ENCODE measurements at regions not wholly inside any gene's neighbourhood (a gene's known extent, or its start where the extent isn't known, plus 50 kb on each side); places are given as distances from the start of the nearest gene placed in this dataset.

- Mint-ChIP-seq H3K36me3 (no peaks in the 10 kb centered on the region), H3K27me3 (ENCODE audit: low read depth in 3 of 3) (peaks cover 0 to 5% (median 0%) of the 10 kb centered on the region in 3 donors), H3K9me3 (peaks cover 0 to 7% (median 2%) of the 10 kb centered on the region in 7 donors), H3K4me1 (no peaks in the 10 kb centered on the region), H3K27ac (no peak overlapping the region), H3K4me3 (no peak overlapping the region)
- Histone ChIP-seq H3K27me3 (ENCODE audit: control insufficient read depth in 2 of 2, insufficient read depth in 2 of 2, low read length in 2 of 2) (no peaks in the 10 kb centered on the region), H2AFZ (ENCODE audit: insufficient read depth, low read depth, low read length, poor library complexity, severe bottlenecking) (no peak overlapping the region), H3K9ac (ENCODE audit: insufficient read depth, low read length, poor library complexity, severe bottlenecking) (no peak overlapping the region), H3K36me3 (replicated peaks in 1 of 2; ENCODE audit: control insufficient read depth in 1 of 2, insufficient read depth in 2 of 2, low read length in 2 of 2) (no peaks in the 10 kb centered on the region), H3K9me3 (replicated peaks in 1 of 2; ENCODE audit: control insufficient read depth in 1 of 2, insufficient read depth in 1 of 2, low read length in 2 of 2) (no peaks in the 10 kb centered on the region), H4K20me1 (ENCODE audit: insufficient read depth, low read length) (no peaks in the 10 kb centered on the region), H3K79me2 (ENCODE audit: insufficient read depth, low read length) (no peaks in the 10 kb centered on the region), H3K27ac (ENCODE audit: low read depth in 1 of 2, low read length in 2 of 2) (no peak overlapping the region), H3K4me1 (ENCODE audit: control insufficient read depth in 1 of 2, insufficient read depth in 2 of 2, low read length in 2 of 2) (no peaks in the 10 kb centered on the region), H3K4me3 (replicated peaks in 1 of 3; ENCODE audit: low read depth in 2 of 3, low read length in 3 of 3) (no peak overlapping the region), H3K4me2 (replicated peaks; ENCODE audit: extremely low read depth, low read length, poor library complexity, severe bottlenecking) (no peak overlapping the region)
- intact Hi-C loops (cut with micrococcal nuclease) = no loop called here
- no peak for TF ChIP-seq CTCF (IDR thresholded peaks at IDR 0.05)
- 67% methylated on average over 2 of the region's 2 CpGs for WGBS (ENCODE audit: insufficient coverage)
- no peak for DNase-seq
Measured at GRCh38 chr2:217462121-217462520, 540.7 kb downstream of the TNS1 start.

GRCh38 chr2:217461674-217462073 lies 541.1 kb downstream of the TNS1 start:
- peaks cover 0 to 5% (median 0%) of the 10 kb centered on the region in 3 donors for H3K27me3 Mint-ChIP-seq (ENCODE audit: low read depth in 3 of 3)
- H3K9me3 ChIP-seq (replicated peaks in 1 of 2; ENCODE audit: control insufficient read depth in 1 of 2, insufficient read depth in 1 of 2, low read length in 2 of 2) = no peaks in the 10 kb centered on the region
- H3K27ac Mint-ChIP-seq = no peak overlapping the region
- DNase-seq = no peak
- H3K27me3 ChIP-seq (ENCODE audit: control insufficient read depth in 2 of 2, insufficient read depth in 2 of 2, low read length in 2 of 2) = no peaks in the 10 kb centered on the region
- no peaks in the 10 kb centered on the region for H3K79me2 ChIP-seq (ENCODE audit: insufficient read depth, low read length)
- H3K36me3 ChIP-seq (replicated peaks in 1 of 2; ENCODE audit: control insufficient read depth in 1 of 2, insufficient read depth in 2 of 2, low read length in 2 of 2) = no peaks in the 10 kb centered on the region
- H3K9me3 Mint-ChIP-seq = peaks cover 0 to 7% (median 2%) of the 10 kb centered on the region in 7 donors
- H3K4me2 ChIP-seq (replicated peaks; ENCODE audit: extremely low read depth, low read length, poor library complexity, severe bottlenecking) = no peak overlapping the region
- no peak overlapping the region for H3K4me3 Mint-ChIP-seq
- intact Hi-C loops (cut with micrococcal nuclease) = no loop called here
- H3K4me1 Mint-ChIP-seq = no peaks in the 10 kb centered on the region
- TF ChIP-seq CTCF (IDR thresholded peaks at IDR 0.05) = no peak
- H3K4me1 ChIP-seq (ENCODE audit: control insufficient read depth in 1 of 2, insufficient read depth in 2 of 2, low read length in 2 of 2) = no peaks in the 10 kb centered on the region
- no peak overlapping the region for H3K9ac ChIP-seq (ENCODE audit: insufficient read depth, low read length, poor library complexity, severe bottlenecking)
- H3K4me3 ChIP-seq (replicated peaks in 1 of 3; ENCODE audit: low read depth in 2 of 3, low read length in 3 of 3) = no peak overlapping the region
- H2AFZ ChIP-seq (ENCODE audit: insufficient read depth, low read depth, low read length, poor library complexity, severe bottlenecking) = no peak overlapping the region
- WGBS (ENCODE audit: insufficient coverage) = 91% methylated on average over 3 of the region's 4 CpGs
- H3K27ac ChIP-seq (ENCODE audit: low read depth in 1 of 2, low read length in 2 of 2) = no peak overlapping the region
- no peaks in the 10 kb centered on the region for H4K20me1 ChIP-seq (ENCODE audit: insufficient read depth, low read length)
- H3K36me3 Mint-ChIP-seq = no peaks in the 10 kb centered on the region

Measured in CD14-positive monocyte (primary cell).